Stimulated activated CD8-positive, alpha-beta memory T cell treated with anti-CD3 and anti-CD28 coated beads, Interleukin-12 subunit alpha, Interleukin-12 subunit beta, amount 100 ng/mL, for 24 hours (primary cell): ENCODE measurements at regions not wholly inside any gene's neighbourhood (a gene's known extent, or its start where the extent isn't known, plus 50 kb on each side); places are given as distances from the start of the nearest gene placed in this dataset.
"Not testable (repeated sequence)": the region's sequence is repeated elsewhere in the genome, so short reads cannot be mapped to it uniquely, and the experiment has no call there.

Source experiments
- DNase-seq: peaks from one replicate; pipeline ENCODE4 v3.0.0-alpha.2; 2020; ENCODE audit errors: extremely low read depth

DNA sequence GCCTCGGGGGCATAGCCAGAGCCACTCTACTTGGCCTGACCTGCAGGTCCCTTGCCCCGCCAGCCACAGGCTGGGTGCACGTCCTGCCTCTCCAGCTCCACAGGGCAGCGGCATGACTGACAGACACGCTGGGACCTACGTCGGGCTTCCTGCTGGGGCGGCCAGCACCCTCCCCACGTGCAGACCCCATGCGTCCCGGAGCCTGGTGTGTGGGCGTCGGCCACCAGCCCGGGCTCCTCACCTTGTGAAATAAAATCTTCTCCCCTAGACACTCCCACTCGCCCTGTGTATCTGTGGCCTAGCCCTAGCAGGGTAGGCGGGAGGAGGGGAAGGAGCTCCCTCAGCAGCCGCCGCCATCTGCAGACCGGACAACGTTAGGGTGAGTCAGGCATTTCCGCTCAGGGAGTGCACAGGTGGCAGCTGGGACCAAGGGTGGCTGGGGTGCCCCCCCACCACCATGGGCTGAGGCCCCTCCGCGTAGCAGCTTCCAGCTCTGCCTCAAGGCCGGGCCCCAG, 119.5 kb downstream of the IGLL1 start:
- not testable (repeated sequence) for DNase-seq

- DNase-seq: not testable (repeated sequence)
These were observed 120.2 kb downstream of the IGLL1 start for GRCh38 chr22:23459645-23460516.

- DNase-seq: no peak
These were observed 121.2 kb downstream of the IGLL1 start for GRCh38 chr22:23458663-23459541.

GRCh38 chr22:23457380-23457985, 122.6 kb downstream of the IGLL1 start:
- DNase-seq: no peak

- DNase-seq: not testable (repeated sequence)
These were observed 123.3 kb downstream of the IGLL1 start for GRCh38 chr22:23456666-23457379.

DNA sequence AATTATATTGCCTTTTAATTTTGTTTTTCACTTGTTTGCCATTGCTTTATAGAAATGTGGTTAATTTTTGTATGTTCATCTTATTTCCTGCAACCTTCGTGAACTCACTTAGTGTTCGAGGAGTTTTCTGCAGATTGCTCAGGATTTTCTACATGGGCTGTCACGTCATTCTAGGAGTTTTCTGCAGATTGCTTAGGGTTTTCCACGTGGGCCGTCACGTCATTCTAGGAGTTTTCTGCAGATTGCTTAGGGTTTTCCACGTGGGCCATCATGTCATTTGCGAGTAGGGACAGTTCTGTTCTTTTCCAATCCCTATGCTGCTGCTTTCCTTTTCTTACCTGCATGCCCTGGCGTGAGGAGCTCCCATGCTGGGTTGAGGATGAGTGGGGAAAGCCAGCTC, 125.7 kb downstream of the IGLL1 start:
- DNase-seq: not testable (repeated sequence)

DNA sequence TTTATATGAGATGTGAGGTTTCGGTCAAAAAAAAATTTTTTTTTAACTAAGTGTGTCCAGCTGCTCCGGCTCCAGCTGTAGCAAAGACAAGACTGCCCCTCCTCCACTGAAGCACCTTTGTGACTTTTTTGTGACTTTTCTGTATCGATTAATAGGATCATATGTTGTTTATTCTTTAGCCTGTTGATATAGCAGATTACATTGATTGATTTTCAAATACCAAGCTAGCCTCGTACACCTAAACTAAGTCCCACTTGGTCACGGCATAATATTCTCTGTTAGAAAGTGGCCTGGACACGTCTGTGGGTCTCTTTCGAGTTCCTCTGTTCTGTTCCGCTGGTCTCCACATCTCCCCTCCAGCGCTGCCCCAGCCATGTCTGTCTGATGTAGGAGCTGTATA, 126.8 kb downstream of the IGLL1 start:
- no peak for DNase-seq

- DNase-seq: no peak
These were observed 127.7 kb downstream of the IGLL1 start for GRCh38 chr22:23452231-23453010.

GRCh38 chr22:23451452-23452230, 128.4 kb downstream of the IGLL1 start:
- not testable (repeated sequence) for DNase-seq

GRCh38 chr22:23450821-23451220, 129.3 kb downstream of the IGLL1 start:
- not testable (repeated sequence) for DNase-seq

GRCh38 chr22:23450434-23450795, 129.7 kb downstream of the IGLL1 start:
- DNase-seq: no peak

DNA sequence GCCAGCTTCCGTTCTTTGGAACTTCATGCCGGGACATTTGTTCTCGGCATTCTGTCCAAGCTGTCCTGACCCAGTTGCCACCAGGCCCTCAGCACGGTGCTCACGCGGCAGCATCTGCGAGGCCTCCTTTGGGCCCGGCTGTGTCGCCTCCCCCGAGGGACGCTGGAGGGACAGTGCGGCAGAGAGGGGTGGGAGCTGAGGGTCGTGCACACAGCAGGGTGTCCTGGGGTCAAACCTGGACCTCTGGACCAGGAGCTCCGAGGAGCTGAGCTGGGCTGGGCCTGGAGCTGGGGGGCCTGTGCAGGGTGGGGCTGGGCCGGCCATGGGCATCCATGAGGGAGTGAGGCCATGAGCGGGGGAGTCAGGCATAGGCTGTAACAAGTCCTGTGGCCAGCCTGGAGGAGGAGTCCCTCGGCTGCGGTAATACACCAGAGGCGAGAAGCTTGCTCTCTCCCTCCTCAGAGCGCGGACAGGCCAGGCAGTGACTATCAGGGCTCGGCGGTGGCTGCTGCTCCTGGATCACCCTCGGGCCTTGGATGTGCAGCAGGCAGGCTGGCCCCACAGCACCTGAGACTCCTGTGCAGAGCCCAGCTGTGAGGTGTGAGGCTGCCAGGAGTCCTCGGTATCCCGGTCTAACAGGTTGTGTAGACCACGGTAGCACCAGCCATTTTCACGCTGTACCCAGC, 130.2 kb downstream of the IGLL1 start:
- not testable (repeated sequence) for DNase-seq

- not testable (repeated sequence) for DNase-seq
These were observed 131.4 kb downstream of the IGLL1 start for GRCh38 chr22:23448499-23449288.

- DNase-seq: no peak
These were observed 133.2 kb downstream of the IGLL1 start for GRCh38 chr22:23446796-23447350.

GRCh38 chr22:23446194-23446593, 133.9 kb downstream of the IGLL1 start:
- DNase-seq: not testable (repeated sequence)

DNA sequence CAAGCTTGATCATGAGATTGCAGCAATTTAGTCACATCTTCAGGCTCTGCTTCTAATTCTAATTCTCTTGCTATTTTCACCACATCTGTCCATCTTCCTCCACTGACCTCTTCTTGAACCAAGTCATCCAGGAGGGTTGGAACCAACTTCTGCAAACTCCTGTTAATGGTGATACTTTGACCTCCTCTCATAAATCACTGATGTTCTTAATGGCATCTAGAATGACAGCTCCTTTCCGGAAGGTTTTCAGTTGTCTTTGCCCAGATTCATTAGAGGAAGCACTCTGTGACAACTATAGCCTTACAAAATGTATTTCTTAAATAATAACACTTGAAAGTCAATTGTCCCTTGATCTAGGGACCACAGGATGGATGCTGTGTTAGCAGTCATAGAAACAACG, 136.2 kb downstream of the IGLL1 start:
- not testable (repeated sequence) for DNase-seq

GRCh38 chr22:23439581-23439980, 140.5 kb downstream of the IGLL1 start:
- not testable (repeated sequence) for DNase-seq

- no peak for DNase-seq
These were observed 141.9 kb downstream of the IGLL1 start for GRCh38 chr22:23438216-23438615.
